Tibial nerve (tissue), 4 donors: ENCODE measurements at regions not wholly inside any gene's neighbourhood (a gene's known extent, or its start where the extent isn't known, plus 50 kb on each side); places are given as distances from the start of the nearest gene placed in this dataset.

Experiments used
- DNase-seq, 2 donors: peaks; one replicate each; pipeline ENCODE4 v3.0.0-alpha.2; 2019; ENCODE audit warnings: low spot score in 2 of 2
- H3K27ac ChIP-seq, 4 donors: fragments of 200-600 bp; sonication (generic) in 3 of 4; one replicate each; pipeline ENCODE4 v1.5.1; 2017 to 2019; ENCODE audit warnings: mild to moderate bottlenecking in 1 of 4
- H3K27me3 ChIP-seq, 2 donors: fragments of 200-600 bp; sonication (generic) in 1 of 2; one replicate each; pipeline versions ENCODE4 v1.5.1 to v1.6.0; 2017 to 2019
- H3K36me3 ChIP-seq, 3 donors: fragments of 200-600 bp; sonication (generic); one replicate each; pipeline ENCODE4 v1.5.1; 2018 to 2019
- H3K4me1 ChIP-seq, 4 donors: fragments of 200-600 bp; sonication (generic) in 3 of 4; one replicate each; pipeline ENCODE4 v1.5.1; 2017 to 2019
- H3K4me3 ChIP-seq, 4 donors: fragments of 200-600 bp; sonication (generic) in 3 of 4; one replicate each; pipeline ENCODE4 v1.5.1; 2017 to 2019; ENCODE audit warnings: mild to moderate bottlenecking in 1 of 4, moderate library complexity in 1 of 4
- H3K9me3 ChIP-seq, 4 donors: fragments of 200-600 bp; sonication (generic) in 3 of 4; one replicate each; pipeline ENCODE4 v1.5.1; 2017 to 2019
- CTCF ChIP-seq, 5 experiments: fragments of 200-600 bp in 3 of 5; fragments of 450-650 bp in 2 of 5; sonication (generic) in 3 of 5; IDR thresholded peaks; one replicate each; pipeline ENCODE4 v1.5.1; 2016 to 2019; ENCODE audit warnings: antibody characterized with exemption in 5 of 5, mild to moderate bottlenecking in 3 of 5, moderate library complexity in 2 of 5
- EP300 ChIP-seq, 2 donors: sonication (generic); formaldehyde crosslinking; IDR thresholded peaks; one replicate each; pipeline ENCODE4 v1.6.1; 2017; ENCODE audit warnings: antibody characterized with exemption in 2 of 2, mild to moderate bottlenecking in 1 of 2
- POLR2A ChIP-seq, 2 donors: fragments of 450-650 bp; IDR thresholded peaks; one replicate each; pipeline ENCODE4 v1.6.1; 2017; ENCODE audit warnings: antibody characterized with exemption in 2 of 2, mild to moderate bottlenecking in 2 of 2, moderate library complexity in 2 of 2
- WGBS, 2 donors: methylation state at CpG; one replicate each; pipeline ENCODE4 v1.1.5; 2018; 5-methylcytosine and 5-hydroxymethylcytosine counted together

GRCh38 chr18:67410075-67411070, 106.1 kb downstream of the DSEL start:
- DNase-seq, result no peak
- H3K27ac ChIP-seq, result no peak overlapping the region
- no peaks in the 10 kb centered on the region for H3K9me3 ChIP-seq
- H3K27me3 ChIP-seq, result no peaks in the 10 kb centered on the region
- no peak for TF ChIP-seq EP300 (IDR thresholded peaks at IDR 0.05)
- no peak for TF ChIP-seq POLR2A (IDR thresholded peaks at IDR 0.05)
- TF ChIP-seq CTCF (IDR thresholded peaks at IDR 0.05), result no peak
- 36 to 41% methylated on average over 4 of the region's 4 CpGs for WGBS, 2 donors
- H3K36me3 ChIP-seq, result no peaks in the 10 kb centered on the region
- H3K4me3 ChIP-seq, result no peak overlapping the region
- H3K4me1 ChIP-seq, result peaks cover 0 to 12% (median 0%) of the 10 kb centered on the region in 4 donors

- 40 to 58% methylated on average over 1 of the region's 1 CpG for WGBS, 2 donors
- Histone ChIP-seq H3K27ac (no peak overlapping the region), H3K36me3 (no peaks in the 10 kb centered on the region), H3K9me3 (no peaks in the 10 kb centered on the region), H3K27me3 (no peaks in the 10 kb centered on the region), H3K4me1 (peaks cover 0 to 12% (median 0%) of the 10 kb centered on the region in 4 donors), H3K4me3 (no peak overlapping the region)
- DNase-seq, result no peak
- TF ChIP-seq POLR2A (IDR thresholded peaks at IDR 0.05), result no peak
- TF ChIP-seq EP300 (IDR thresholded peaks at IDR 0.05), result no peak
- no peak for TF ChIP-seq CTCF (IDR thresholded peaks at IDR 0.05)
These were observed 108.3 kb downstream of the DSEL start for GRCh38 chr18:67408240-67408639.

- DNase-seq, result no peak
- Histone ChIP-seq H3K27me3 (no peaks in the 10 kb centered on the region), H3K4me3 (no peak overlapping the region), H3K9me3 (no peaks in the 10 kb centered on the region), H3K4me1 (peaks cover 0 to 12% (median 0%) of the 10 kb centered on the region in 4 donors), H3K27ac (no peak overlapping the region), H3K36me3 (no peaks in the 10 kb centered on the region)
- 67 to 72% methylated on average over 2 of the region's 2 CpGs for WGBS, 2 donors
- TF ChIP-seq CTCF (IDR thresholded peaks at IDR 0.05), result no peak
- no peak for TF ChIP-seq EP300 (IDR thresholded peaks at IDR 0.05)
- no peak for TF ChIP-seq POLR2A (IDR thresholded peaks at IDR 0.05)
These were observed 109.8 kb downstream of the DSEL start for GRCh38 chr18:67406714-67407113.

GRCh38 chr18:67402543-67402942, 114.0 kb downstream of the DSEL start:
- 49 to 51% methylated on average over 1 of the region's 1 CpG for WGBS, 2 donors

More at GRCh38 chr18:67402543-67402942, 114.0 kb downstream of the DSEL start:
- no peak overlapping the region for H3K4me3 ChIP-seq
- H3K4me1 ChIP-seq, result no peaks in the 10 kb centered on the region
- peaks cover 0 to 5% (median 2%) of the 10 kb centered on the region in 4 donors for H3K9me3 ChIP-seq
- no peak overlapping the region for H3K27ac ChIP-seq
- no peaks in the 10 kb centered on the region for H3K36me3 ChIP-seq
- TF ChIP-seq POLR2A (IDR thresholded peaks at IDR 0.05) (no peak), CTCF (IDR thresholded peaks at IDR 0.05) (no peak), EP300 (IDR thresholded peaks at IDR 0.05) (no peak)
- no peak for DNase-seq
- H3K27me3 ChIP-seq, result no peaks in the 10 kb centered on the region
